HG03439 (cell line): ENCODE measurements at regions not wholly inside any gene's neighbourhood (a gene's known extent, or its start where the extent isn't known, plus 50 kb on each side); places are given as distances from the start of the nearest gene placed in this dataset.
"Not testable (repeated sequence)": the region's sequence is repeated elsewhere in the genome, so short reads cannot be mapped to it uniquely, and the experiment has no call there.

Experiments used
- ATAC-seq: cut with Tn5 transposase; IDR thresholded peaks from one replicate; pipeline ENCODE4 v1.9.1; 2021; ENCODE audit warnings: mild to moderate bottlenecking, moderate library complexity; ENCODE audit not compliant: unreplicated experiment

DNA sequence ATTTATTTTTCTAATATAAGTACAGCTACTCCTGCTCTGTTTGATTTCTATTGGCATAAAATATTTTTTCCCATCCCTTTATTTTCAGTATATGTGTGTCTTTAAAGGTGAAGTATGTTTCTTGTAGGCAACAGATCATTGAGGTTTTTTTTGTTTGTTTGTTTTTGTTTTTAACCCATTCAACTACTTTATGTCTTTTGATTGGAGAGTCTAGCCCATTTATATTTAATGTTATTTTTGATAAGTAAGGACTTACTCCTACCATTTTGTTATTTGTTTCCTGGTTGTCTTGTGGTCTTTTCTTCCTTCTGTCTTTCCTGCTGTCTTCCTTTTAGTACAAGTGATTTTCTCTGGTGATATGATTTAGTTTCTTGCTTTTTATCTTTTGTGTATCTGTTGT is 285.1 kb upstream of the PROX1 start:
- no peak for ATAC-seq

DNA sequence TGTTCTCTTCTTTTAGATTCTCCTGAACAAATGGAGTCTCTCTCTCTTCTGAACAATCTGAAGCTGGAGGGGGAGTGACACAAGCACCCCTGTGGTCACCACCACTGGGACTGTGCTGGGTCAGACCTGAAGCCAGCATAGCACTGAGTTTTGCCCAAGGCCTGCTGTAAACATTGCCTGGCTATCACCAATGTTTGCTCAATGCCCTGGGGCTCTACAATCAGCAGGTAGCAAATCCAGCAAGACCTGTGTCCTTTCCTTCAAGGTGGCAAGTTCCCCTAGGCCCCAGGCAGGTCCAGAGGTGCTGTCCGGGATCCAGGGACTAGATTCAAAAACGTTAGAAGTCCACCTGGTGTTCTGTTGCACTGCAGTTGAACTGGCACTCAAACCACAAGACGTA is 282.8 kb upstream of the PROX1 start:
- ATAC-seq = no peak

DNA sequence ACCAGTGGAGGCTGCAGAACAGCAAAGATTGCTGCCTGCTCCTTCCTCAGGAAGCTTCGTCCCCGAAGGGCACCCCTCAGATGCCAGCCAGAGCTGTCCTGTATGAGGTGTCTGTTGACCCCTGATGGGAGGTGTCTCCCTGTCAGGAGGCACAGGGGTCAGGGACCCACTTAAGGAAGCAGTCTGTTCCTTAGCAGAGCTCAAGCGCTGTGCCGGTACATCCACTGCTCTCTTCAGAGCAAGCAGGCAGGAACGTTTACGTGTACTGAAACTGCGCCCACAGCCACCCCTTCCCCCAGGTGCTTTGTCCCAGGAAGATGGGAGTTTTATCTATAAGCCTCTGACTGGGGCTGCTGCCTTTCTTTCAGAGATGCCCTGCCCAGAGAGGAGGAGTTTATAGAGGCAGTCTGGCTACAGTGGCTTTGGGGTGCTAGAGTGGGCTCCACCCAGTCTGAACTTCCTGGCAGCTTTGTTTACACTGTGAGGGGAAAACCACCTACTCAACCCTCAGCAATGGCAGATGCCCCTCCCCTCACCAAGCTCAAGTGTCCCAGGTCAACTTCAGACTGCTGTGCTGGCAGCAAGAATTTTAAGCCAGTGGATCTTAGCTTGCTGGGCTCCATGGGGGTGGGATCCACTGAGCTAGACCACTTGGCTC is 275.8 kb upstream of the PROX1 start:
- ATAC-seq = not testable (repeated sequence)

DNA sequence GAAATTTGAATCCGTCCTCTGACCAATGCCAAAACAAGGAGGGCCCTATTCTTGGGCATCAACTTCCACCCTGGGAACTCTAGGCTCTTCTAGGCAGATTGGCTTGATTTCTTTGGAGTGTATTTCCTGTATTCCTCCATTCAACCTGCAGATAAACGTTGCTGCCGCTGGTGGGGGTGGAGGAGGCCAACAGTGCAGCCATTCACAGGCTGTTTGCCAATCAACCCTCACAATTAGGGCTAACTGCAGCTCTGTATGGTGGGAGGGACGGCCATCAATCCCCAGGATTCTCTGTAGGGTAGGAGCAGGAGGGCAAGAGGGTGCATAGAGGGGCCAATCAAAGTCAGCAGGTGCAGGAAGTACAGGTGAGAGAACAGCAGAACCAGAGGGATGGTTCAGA is 273.1 kb upstream of the PROX1 start:
- ATAC-seq = no peak

DNA sequence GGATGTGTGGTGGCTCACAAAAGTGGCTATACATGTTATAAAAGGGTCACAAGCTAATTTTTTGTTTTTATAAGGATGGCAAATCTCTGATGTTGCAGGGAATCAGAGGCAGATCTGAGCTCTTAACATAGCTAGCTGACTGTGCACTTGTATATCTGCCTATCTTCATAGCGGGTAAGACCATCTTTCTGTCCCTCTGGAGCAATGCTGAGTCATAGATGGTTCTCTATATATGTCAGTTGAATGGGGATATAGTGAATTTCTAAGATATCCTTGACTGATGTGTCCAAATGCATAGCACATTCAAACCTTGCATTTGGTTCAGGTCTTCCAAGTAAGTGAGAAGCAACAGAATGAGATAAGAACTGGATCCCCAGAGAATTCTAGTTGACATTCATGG is 272.6 kb upstream of the PROX1 start:
- no peak for ATAC-seq

DNA sequence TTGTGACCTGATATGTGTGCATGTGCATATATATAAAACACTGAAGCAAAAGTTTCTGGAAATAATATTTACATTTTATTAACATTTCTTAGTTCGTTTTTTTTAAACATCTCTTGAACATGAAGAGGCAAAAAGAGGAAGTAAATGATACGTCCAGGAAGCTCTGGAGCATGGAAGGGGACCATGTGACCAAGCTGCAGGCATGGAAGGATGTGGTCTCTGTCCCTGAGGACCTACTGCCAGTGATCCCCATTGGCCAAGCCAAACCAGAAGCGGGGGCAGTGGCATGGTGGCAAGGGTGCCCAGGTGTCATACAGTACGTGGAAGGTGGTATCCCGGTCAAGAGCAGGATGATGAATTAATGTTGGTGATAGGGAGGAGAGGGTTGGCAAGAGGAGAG is 268.3 kb upstream of the PROX1 start:
- no peak for ATAC-seq

DNA sequence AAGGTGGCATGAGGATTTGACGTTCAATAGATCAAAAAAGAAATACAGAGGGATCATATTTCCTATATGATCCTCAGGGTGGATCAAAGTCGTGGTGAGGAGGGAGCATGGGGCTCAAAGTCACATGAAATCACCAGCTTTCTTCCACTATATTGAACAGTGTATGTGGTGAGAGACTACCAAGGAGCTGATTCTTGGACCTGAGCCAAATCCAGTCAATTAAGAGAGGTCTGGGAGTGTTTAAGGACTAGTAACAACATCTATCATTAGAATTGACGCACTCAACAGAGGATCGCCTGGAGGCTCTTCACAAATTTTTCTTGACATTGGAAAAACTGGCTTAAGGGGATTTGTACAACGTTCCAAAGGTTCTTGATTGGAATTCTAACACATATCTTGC is 267.7 kb upstream of the PROX1 start:
- no peak for ATAC-seq

DNA sequence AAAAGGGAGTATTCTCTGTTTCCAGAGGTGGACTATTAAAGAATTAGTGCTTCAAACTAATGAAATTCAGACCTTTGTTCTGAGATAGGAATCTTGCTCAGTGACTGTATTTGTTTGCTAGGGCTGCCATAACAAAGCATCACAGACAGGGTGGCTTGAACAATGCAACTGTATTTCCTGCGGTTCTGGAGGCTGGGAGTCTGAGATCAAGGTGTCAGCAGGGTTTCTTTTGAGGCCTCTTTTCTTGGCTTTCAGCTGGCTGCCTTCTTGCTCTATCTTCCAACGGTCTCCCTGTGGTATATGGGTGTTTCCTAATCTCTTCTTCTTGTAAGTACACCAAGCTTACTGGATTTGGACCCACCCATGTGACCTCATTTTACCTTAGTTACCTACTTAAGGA is 264.6 kb upstream of the PROX1 start:
- ATAC-seq = no peak

DNA sequence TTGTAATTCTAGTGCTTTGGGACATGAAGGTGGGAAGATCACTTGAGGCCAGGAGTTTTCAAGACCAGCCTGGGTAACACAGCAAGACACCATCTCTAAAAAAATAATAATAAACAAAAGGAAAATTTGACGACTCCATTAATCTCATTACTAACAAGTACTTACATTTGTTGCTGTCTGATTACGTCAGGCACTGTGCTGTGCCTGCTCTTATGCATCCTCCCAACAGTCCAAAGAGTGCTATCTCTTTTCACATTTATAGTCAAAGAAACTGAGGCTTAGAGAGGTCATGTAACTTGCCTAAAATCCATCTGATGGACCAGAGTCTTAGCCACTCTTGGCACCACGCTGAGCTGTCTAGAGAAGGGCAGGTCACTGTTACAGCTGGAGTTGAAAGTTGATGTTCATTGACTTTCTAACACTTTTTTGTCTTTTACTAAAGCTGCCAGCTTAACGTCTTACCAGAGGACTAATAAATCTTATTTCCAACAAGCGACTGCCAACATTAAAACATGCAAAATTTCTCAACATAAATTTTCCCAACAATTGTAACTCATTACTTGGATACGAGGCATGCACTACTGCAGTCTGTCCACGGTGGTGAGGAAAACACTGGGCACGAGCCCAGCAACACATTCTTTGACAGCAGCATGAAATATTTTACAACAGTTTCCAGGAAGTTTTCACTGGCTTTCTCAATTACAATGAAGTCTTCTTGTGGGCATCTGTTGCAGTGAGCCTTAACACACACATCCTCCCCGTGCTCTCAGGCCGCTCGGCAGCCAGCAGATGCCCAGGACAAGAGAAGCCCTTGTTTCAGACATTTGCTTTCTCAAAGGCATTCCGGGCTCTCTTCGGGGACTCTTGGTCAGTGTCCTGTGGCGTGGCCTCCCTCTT is 262.9 kb upstream of the PROX1 start:
- ATAC-seq = no peak

DNA sequence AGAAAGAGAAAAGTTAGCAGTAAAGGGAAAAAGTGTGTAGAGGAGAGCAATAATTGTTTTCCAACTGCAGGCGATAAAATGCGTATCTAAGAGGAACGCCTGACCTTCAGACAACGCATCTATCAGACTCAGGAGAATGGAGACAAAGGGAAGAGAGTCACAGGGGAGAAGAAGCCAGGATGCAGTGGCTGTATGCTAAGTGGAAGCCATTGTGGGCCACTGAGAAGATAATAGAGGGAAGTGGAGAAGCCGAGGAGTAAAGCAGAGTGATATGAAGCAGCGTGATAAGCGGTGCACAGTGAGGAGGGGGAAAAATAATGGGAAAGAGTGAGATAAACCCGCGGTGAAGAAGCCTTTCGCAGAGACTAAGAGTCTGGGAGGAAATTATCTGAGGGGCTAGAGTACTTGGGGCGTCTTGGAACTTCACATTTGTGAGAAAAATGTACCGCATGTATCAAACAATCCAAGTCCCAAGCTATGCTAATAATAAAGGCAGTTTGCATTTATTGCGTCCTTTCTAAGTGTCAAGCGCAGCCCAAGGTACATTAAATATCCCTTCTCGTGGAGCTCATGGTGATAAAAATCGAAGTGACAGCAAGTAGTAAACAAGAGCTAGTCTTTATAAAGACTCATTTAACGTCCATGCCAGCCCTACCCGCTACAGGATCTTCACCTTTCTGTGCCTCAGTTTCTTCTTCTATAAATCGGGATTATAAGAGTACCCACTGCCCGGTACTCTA is 259.8 kb upstream of the PROX1 start:
- no peak for ATAC-seq

DNA sequence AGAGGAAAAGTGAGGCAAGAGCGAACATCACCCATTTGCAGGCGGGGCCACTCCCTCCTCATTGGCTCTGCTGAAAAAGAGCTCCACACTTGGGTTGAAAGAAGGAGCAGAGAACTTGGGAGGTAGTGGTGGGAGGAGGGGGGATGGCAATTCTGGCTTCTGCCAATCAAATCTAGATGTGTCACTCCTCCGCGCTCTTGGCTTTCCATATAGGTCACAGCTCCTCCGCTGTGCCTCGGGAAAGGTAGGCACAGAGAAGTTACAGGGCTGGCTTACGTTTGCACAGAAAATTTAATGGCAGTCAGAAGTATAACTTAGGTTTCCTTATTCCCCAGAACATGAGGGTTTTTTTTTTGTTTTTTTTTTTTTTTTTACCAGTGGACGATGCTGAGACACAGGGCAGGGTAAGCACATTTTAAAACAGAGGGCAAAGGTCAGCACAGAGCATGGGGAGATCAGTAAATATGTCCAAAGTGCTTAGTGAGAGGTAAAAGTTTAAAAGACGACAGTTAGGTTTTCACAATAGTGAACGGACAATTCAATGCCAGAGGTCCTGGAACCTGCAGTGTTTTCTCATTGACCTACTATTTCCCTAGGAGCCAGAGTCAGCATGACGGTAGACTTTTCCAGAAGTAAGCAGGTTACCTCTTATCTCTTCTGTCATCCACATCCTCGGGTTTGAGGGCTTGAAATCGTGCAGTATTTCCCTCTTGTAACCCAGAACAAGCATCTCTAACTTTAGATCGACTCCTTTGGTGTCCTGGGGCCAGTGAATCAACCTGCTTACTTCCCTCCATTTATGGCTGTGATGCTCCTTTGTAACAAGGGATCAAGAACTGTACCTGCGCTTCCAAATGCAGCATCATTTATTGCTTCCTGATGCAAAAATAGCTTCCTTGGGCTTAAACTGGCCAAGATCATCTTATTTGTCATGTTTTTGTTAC is 258.9 kb upstream of the PROX1 start:
- no peak for ATAC-seq

DNA sequence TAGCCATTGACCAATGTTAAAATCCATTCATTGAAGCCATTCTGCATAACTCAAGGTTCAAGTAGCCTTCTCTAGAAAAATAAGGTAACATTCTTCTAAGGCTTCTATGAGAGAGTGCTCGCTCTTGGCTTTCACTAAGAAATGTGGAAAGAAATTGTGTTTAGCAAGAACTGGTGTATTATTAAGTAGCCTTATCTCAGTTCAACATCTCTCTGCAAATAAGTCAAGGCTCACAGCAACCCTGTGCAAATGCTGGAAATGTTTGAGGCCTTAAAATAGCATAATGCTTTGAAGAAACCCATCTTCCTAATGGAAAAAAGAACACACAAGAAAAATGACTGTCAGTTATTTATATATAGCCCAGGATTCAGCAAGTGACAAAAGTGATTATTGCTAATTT is 254.1 kb upstream of the PROX1 start:
- no peak for ATAC-seq

DNA sequence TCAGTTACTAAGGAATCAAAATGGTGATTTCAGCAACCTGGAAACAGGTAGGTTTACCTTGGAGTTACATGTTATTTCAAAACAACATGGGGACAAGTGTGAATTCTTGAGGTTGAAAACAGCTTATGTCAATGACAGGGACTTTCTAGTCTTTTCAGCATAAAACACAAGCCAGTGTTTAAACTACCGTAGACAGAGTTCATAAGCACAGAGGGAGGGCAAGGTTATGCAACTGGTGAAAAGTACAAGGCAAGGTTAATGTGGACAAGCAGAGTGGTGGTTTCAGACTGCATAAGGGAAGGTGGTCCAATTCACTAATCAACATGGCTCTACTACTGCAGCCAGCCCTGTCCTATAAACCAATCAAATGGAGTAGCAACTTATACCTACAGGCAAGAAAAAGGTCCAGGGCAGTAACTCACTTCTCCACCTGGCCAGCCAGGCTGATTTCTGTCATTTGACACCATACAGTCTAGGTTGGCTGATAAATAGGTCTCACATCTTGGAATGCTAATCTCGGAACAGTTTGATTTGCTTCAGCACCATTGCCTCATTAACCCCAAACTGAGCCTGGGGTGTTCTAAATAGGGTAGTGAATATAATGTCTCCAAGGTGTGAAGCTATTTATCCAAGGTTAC is 250.3 kb upstream of the PROX1 start:
- no peak for ATAC-seq

DNA sequence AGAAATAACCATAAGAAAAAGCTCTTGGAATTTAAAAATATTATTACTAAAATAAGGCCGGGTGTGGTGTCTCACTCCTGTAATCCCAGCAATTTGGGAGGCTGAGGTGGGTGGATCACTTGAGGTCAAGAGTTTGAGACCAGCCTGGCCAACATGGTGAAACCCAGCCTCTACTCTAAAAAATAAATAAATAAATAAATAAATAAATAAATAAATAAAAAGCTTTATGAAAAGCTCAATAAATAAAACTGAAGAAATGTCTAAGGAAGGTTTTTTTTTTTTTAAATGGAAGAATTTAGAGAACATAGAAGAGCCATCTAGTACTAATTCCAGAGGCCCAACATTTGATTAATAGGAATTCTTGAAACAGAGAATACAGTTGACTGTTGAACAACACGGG is 249.1 kb upstream of the PROX1 start:
- no peak for ATAC-seq

DNA sequence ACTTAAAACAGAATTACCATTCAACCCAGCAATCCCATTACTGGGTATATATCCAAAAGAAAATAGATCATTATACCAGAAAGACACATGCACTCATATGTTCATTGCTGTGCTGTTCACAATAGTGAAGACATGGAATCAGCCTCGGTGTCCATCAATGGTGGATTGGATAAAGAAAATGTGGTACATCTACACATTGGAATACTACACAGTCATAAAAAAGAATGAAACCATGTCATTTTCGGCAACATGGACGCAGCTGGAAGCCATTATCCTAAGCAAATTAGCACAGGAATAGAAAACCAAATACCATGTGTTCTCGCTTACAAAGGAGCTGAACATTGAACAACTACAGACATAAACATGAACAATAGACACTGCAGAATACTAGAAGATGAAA is 244.8 kb upstream of the PROX1 start:
- no peak for ATAC-seq

DNA sequence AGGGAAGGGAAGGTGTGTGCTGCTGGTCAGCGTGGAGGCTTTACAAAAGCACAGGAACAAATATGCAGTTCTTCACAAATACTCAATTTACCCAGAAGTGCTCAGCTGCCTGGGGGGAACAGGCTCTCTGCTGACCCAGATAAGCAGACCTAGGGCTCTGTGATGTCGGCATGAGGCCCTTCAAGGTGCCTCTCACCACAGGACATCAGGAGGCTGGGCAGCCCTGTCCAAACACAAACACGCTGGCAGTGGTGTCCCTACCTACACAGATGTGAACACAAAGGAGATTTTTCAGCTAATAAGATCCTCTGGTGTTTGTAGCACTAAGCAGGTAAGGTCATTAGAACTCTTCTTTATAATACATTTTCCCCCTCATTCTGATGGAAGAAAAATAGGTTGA is 243.0 kb upstream of the PROX1 start:
- no peak for ATAC-seq

DNA sequence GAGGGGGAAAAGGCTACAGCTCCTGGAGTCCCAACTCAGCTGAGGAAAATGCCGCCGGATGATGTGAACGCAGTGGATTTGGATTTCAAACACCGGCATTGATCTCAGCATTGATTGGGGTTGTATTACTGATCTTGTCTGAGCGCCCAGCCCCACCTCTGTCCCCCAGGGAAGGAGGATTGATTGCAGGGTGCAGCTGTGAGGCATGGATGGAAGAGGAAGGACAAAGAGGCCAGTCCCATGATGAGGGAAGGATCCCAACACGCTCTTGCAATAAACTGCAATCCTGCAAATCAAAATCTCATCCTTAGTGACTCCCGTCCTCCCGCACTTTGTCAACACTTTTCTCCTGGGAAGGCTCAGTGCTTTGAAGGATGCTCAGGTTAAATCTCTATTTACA is 242.3 kb upstream of the PROX1 start:
- ATAC-seq = no peak

DNA sequence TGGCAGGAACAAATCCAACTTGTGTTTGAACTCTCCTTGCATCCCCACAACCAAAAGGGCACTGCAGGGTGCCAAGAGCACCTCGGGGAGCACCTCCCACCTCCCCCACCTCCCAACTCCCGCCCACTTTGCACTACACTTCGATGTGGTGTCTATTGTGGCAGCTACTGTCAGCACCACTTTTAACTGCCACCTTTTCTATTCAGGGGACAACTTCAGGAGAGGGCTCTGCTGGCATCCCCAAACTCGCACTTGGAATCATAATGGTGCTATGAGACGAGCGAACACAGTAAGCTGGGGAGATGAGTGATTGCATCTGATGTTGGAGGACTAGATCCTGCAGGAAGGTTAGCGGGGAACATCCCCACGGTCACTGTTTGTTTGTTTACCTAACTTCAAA is 238.2 kb upstream of the PROX1 start:
- no peak for ATAC-seq

DNA sequence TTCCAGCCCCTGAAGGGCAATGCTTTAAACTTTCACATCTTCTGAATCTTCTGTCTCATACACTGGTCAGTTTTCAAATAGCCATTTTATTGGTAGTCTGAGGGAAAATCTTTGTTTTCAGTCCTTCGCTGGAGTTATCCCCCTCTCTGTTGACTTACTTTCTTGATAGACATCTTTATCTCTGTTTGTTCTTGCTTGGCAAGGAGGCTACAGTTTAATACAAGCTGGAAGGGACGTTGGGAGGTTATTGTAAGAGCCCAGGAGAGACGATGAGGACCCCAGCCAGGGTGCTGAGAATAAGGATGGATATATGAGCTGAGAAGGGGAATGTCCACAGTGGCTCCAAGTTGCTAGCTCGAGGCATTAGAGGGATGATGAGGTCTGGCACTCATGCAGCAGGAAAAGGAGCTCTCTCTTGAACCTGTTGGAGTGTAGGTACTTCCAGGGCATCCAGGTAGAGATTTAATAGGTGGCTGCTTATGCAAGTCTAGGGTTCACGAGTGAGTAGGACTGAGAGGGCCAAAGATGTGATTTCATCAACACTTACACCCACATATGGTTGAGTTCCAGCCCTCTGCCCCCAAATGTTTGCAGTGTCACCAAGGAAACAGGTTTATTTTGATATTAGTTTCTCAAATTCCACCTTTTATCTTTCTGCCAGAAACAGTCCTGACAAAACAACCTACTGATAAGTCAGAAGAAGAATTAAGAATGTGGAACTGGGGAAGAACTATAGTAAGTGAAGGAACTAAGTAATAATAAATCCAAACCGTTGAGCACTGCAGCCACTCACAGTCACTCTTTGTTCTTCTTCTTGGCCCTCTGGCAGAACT is 237.3 kb upstream of the PROX1 start:
- ATAC-seq = no peak

DNA sequence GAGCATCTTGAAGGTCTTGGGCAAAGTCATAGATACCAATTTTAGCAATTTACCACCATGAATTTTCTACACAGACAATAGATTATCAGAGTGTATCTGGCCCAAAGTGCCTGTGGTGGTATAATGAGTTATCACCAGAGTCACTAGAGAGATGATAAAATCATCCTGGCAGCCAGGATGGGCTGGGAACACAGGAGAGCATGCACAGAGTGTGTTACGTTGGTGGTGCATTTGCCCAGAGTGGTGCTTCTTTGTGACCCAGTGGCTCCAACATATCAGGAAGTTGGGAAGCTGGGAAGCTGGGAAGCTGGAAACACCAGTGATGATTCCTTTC is 236.7 kb upstream of the PROX1 start:
- no peak for ATAC-seq
